Choroid plexus epithelial cell (primary cell): ENCODE measurements at regions not wholly inside any gene's neighbourhood (a gene's known extent, or its start where the extent isn't known, plus 50 kb on each side); places are given as distances from the start of the nearest gene placed in this dataset.
A peak's percentile ranks its signal among the peaks of the same experiment; 100 is the strongest.

Experiments
- DNase-seq: peaks from one replicate; pipeline ENCODE4 v3.0.0-alpha.2; 2010; ENCODE audit warnings: low read depth
- H3K4me3 ChIP-seq: 2 replicates; pipeline ENCODE4 v1.5.1; 2011; ENCODE audit warnings: low read depth, mild to moderate bottlenecking, control low read depth, low read length, moderate library complexity
- TF ChIP-seq, protein P1 (sequence below): conservative IDR thresholded peaks from 2 replicates; pipeline ENCODE4 v1.5.1; 2011; ENCODE audit warnings: low read depth, mild to moderate bottlenecking, control low read depth, inconsistent platforms, low read length, moderate library complexity

DNA sequence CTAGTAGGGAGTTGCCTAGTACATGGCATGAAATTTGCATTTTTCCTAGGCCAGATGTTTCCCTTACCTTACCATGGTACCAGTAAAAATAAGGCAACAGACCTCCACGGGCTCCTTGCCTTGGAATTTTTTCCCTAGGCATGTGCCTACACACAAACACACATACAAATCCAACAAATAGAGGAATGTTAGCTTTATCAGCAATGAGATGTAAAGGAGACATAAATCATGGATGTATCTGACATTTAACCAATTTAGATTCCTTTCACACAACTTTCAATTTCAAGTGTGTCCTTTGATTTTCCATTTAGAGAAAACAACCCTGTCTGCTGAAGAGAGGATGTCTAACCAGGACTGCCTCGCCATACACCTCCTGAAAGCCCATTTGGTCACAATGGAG lies 209.7 kb upstream of the SP4 start:
- TF ChIP-seq, protein P1, sequence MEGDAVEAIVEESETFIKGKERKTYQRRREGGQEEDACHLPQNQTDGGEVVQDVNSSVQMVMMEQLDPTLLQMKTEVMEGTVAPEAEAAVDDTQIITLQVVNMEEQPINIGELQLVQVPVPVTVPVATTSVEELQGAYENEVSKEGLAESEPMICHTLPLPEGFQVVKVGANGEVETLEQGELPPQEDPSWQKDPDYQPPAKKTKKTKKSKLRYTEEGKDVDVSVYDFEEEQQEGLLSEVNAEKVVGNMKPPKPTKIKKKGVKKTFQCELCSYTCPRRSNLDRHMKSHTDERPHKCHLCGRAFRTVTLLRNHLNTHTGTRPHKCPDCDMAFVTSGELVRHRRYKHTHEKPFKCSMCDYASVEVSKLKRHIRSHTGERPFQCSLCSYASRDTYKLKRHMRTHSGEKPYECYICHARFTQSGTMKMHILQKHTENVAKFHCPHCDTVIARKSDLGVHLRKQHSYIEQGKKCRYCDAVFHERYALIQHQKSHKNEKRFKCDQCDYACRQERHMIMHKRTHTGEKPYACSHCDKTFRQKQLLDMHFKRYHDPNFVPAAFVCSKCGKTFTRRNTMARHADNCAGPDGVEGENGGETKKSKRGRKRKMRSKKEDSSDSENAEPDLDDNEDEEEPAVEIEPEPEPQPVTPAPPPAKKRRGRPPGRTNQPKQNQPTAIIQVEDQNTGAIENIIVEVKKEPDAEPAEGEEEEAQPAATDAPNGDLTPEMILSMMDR: no peak
- no peak overlapping the region for H3K4me3 ChIP-seq
- no peak for DNase-seq

- TF ChIP-seq, protein P1: no peak
These were observed 206.8 kb upstream of the SP4 start for GRCh38 chr7:21221130-21221529.

GRCh38 chr7:21238400-21239116 lies 189.3 kb upstream of the SP4 start:
- TF ChIP-seq, protein P1: no peak
- DNase-seq: no peak
- no peak overlapping the region for H3K4me3 ChIP-seq

More at GRCh38 chr7:21221130-21221529, 206.8 kb upstream of the SP4 start:
- DNase-seq: no peak
- no peak overlapping the region for H3K4me3 ChIP-seq

DNA sequence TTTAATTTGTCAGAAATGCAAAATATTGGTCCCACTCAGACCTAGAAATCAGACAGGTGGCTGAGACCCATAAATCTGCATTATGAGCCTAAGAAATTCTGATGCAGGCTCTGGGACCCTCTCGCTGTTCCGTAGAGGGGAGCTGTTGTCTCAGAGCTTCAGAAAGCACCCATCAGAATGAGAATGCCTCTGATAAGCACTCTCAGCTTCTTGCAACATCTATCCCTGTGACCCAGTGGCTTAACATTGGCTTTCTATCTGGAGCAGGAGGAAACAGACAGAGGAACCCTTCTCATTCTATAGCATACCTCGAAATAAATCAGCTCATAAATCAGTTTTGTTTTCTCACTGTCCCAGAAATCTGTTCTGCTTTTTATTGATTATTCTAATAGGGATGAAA lies 184.6 kb upstream of the SP4 start:
- TF ChIP-seq, protein P1: no peak
- DNase-seq: no peak
- H3K4me3 ChIP-seq: no peak overlapping the region

GRCh38 chr7:21251151-21251800 lies 176.6 kb upstream of the SP4 start:
- DNase-seq: no peak
- TF ChIP-seq, protein P1: no peak

DNA sequence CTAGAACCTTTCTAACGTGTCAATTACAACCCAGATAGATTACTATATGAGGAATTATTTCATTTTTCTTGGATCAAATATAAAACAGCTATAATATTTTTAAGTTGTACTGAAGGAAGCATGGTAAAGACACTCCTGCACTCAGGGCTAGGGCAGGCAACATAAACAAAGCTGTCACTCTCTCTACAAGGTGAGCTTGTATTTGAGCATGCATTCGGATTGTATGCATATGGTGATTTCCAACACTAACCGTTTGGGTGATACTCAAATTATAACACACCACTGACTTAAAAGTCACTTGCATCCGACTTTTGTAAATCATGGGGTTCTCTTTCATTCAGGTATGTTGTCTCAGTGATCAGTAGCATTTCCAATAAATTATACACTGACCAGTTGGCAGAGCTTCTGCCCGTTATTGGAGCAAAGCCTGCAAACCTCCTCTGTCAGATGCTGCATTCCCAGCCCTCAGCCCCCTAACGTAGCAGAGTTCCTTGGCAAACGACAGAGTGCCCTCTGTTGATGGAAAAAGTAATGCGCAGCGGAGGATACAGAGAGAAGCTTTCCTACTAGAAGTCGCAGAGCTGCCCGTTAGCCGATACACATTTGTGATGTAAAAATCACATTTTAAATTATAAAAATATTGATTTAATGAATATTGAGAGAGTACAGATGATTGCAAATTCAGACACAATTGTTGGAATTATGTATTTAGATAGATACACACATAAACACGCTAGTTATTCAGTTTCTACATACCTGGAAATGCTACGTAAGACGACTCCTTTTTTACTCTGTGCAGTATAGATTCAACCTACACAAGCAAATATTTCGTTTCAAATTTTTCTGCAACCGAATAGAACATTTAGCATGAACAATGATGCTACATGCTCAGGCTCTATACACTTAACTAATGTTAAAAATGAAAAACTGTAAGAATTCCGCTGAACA lies 173.9 kb upstream of the SP4 start:
- TF ChIP-seq, protein P1: peak; percentile 85
- no peak overlapping the region for H3K4me3 ChIP-seq
- peak; percentile 76 for DNase-seq

More at GRCh38 chr7:21251151-21251800, 176.6 kb upstream of the SP4 start:
- no peak overlapping the region for H3K4me3 ChIP-seq
